ENCODE measurements at regions not wholly inside any gene's neighbourhood (a gene's known extent, or its start where the extent isn't known, plus 50 kb on each side); places are given as distances from the start of the nearest gene placed in this dataset.
A peak's percentile ranks its signal among the peaks of the same experiment; 100 is the strongest.
"Not testable (repeated sequence)": the region's sequence is repeated elsewhere in the genome, so short reads cannot be mapped to it uniquely, and the experiment has no call there.

DNA sequence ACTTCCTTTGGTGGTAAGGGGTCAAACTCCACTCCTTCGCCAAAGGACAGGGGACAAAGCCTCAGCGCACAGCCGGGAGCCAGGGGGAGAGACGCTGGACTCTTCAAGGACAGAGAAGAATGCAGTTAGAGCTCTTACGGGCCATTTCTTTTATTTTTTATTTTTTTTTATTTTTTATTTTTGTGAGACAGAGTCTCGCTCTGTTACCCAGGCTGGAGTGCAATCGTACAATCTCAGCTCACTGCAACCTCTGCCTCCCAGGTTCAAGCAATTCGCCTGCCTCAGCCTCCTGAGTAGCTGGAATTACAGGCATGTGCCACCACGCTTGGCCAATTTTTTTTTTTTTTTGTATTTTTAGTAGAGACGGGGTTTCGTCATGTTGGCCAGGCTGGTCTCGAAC is 93.2 kb upstream of the RPH3AL start, which contains the start of gene RFLNB:
Gene RFLNB, minus strand, starts transcription at position 101 of the 400 bp plus-strand sequence.
- 71 to 100% (median 88%) methylated on average over 2 to 10 of the region's 12 CpGs for WGBS, 10 experiments

DNA sequence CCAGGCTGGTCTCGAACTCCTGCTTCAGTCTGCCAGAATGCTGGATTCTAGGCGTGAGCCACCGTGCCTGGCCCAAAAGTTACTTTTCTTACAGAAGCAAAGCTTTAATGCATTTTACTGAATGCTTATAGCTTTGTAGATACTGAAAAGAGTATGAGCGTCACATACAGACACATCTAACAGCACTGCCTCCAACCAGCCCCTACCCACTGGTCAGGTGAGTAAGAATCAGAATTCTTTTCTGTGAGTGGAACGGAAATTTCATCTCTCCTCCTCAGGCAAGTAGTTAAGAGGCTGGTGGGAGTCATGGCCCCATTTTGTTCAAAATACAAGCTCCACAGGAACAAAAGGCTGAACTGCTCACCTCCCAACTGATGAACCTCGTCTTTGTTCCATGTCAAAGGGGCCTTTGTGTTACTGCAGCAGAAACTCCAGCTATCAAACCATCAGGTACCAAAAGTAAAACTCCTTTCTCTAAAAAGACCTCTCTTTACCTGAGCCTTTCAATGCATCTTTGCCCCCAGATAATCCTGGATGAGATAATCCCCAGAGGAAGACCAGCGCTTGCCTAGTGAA is 92.4 kb upstream of the RPH3AL start:
- ATAC-seq (replicated peaks in 6 of 8) = no peak
- Histone ChIP-seq H3K4me3 (no peak overlapping the region), H3K4me1 (replicated peaks in 1 of 2) (peaks cover 0 to 4% of the 10 kb centered on the region in 2 donors), H3K27ac (no peak overlapping the region)
- in situ Hi-C loops (cut with MboI; ENCODE audit: low pct_unique_long_range_greater_than_20kb in 2 of 9, low sequenced_read_pairs in 9 of 9, unreplicated experiment in 9 of 9) = no loop called here
- 71 to 100% (median 86%) methylated on average over 1 to 7 of the region's 7 CpGs; no CpG with 5 or more reads in 3 of the 10 experiments for WGBS, 10 experiments

More for the DNA sequence above, 93.2 kb upstream of the RPH3AL start, which contains the start of gene RFLNB:
- H3K4me3 ChIP-seq; H3K27ac ChIP-seq; ATAC-seq (replicated peaks in 6 of 8); H3K4me1 ChIP-seq (replicated peaks in 1 of 2); in situ Hi-C loops (cut with MboI; ENCODE audit: low pct_unique_long_range_greater_than_20kb in 2 of 9, low sequenced_read_pairs in 9 of 9, unreplicated experiment in 9 of 9): not testable (repeated sequence)

DNA sequence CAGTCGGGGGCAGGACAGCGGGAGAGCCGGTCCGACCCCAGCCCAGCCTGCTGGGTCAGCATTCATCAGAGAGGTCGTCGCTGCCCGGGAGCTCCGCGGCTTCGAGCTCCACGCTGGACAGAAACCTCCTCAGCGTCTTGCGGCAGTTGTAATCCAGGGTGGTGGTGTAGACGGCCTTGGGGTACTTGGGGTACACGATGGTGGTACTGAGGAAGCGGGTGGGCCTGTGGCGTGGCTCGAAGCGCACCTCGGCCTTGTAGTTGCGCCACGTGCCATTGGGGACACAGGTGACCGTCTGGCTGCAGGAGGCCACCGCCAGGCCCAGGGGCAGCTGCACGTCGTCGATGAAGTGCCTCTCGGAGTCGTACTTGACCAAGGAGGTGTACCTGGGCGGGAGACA is 90.5 kb upstream of the RPH3AL start:
- in situ Hi-C loops (cut with MboI; ENCODE audit: low pct_unique_long_range_greater_than_20kb in 2 of 9, low sequenced_read_pairs in 9 of 9, unreplicated experiment in 9 of 9) = no loop called here
- no peak for ATAC-seq (replicated peaks in 6 of 8)
- Histone ChIP-seq H3K4me3 (no peak overlapping the region), H3K4me1 (replicated peaks in 1 of 2) (peaks cover 0 to 4% of the 10 kb centered on the region in 2 donors), H3K27ac (no peak overlapping the region)
- WGBS, 10 experiments = 87 to 100% (median 99%) methylated on average over 1 to 16 of the region's 30 CpGs; no CpG with 5 or more reads in 4 of the 10 experiments

DNA sequence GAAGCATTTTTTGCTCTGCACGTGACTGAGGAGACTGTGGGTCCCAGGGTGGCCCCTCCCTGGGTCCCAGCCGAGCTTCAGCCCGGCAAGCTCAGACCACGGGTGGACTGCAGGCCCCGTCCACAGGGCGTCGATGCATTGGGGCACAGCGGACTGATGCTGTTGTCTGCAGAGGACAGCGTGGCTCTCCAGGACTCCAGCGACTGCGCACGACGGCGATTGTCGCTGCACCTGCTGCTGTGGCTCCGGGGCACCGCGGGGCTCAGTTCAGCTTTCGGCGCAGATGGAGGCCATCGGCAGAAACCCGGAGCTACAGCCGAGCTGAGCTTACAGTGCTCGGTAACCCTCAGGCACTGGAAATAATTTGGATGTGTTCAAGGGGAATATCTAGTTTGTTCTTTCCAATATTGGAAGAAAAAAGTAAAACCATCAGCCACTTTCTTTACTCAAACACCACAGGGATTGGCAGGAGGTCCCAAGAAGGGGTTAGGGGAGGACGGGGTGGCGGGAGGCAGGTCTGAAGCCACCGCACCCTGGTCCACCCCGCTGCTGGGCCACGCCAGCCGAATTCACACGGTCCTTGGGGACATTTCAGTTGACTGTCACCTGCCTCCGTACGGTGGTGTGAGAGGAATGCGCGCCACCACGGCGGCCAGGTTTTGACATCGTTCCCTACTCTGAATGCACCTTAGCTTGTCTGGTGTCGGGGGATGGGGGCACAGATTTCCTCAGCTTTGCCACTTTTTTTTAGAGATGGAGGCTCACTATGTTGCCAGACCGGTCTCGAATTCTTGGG is 88.7 kb upstream of the RPH3AL start:
- Histone ChIP-seq H3K4me1 (replicated peaks in 1 of 2) (peaks cover 0 to 4% of the 10 kb centered on the region in 2 donors), H3K27ac (no peak overlapping the region), H3K4me3 (no peak overlapping the region)
- no peak for ATAC-seq (replicated peaks in 6 of 8)
- WGBS, 10 experiments = 85 to 100% (median 93%) methylated on average over 2 to 18 of the region's 41 CpGs; no CpG with 5 or more reads in 3 of the 10 experiments
- in situ Hi-C loops (cut with MboI; ENCODE audit: low pct_unique_long_range_greater_than_20kb in 2 of 9, low sequenced_read_pairs in 9 of 9, unreplicated experiment in 9 of 9) = no loop called here

DNA sequence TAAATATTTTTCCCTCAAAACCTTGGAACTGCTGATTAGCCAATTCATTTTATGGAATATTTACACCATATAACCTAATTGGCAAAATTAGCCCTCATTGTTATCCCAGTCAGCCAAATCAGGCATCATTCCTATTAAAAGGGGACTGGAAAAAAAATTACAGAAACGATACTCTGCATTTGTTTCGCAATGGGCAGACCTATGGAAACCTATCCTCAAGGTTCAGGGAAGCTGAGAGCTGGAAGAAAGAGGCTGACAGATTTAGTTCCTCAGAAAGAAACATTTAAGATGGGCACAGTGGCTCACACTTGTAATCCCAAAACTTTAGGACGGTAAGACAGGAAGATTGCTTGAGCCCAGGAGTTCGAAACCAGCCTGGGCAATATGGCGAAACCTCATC is 85.6 kb upstream of the RPH3AL start:
- no peak overlapping the region for H3K27ac ChIP-seq
- in situ Hi-C loops (cut with MboI; ENCODE audit: low pct_unique_long_range_greater_than_20kb in 2 of 9, low sequenced_read_pairs in 9 of 9, unreplicated experiment in 9 of 9) = no loop called here
- no peak for ATAC-seq (replicated peaks in 6 of 8)
- no peaks in the 10 kb centered on the region for H3K4me1 ChIP-seq (replicated peaks in 1 of 2)
- no peak overlapping the region for H3K4me3 ChIP-seq
- 83 to 100% (median 90%) methylated on average over 2 to 5 of the region's 5 CpGs; no CpG with 5 or more reads in 2 of the 10 experiments for WGBS, 10 experiments

DNA sequence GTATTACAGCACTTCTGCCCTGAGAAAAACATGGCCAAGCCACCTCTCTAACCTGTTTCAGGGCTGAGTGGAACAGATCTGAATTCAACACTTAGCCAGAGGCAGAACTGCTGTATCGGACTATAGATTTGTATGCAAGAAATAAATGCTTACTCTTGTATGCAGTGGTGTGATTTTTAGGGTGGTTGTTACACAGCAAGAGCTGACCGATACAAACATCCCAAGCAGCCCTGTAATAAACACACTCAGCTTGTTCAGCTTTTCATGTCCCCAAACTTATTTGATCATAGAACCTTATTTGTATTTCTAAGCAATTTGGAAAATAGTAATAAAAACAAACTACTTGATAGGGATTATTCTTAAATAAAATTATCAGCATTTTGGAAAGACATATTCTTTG is 84.9 kb upstream of the RPH3AL start:
- H3K4me3 ChIP-seq = no peak overlapping the region
- no peaks in the 10 kb centered on the region for H3K4me1 ChIP-seq (replicated peaks in 1 of 2)
- ATAC-seq (replicated peaks in 6 of 8) = no peak
- no peak overlapping the region for H3K27ac ChIP-seq
- in situ Hi-C loops (cut with MboI; ENCODE audit: low pct_unique_long_range_greater_than_20kb in 2 of 9, low sequenced_read_pairs in 9 of 9, unreplicated experiment in 9 of 9) = no loop called here
- 71 to 100% (median 88%) methylated on average over 1 to 2 of the region's 2 CpGs; no CpG with 5 or more reads in 4 of the 10 experiments for WGBS, 10 experiments

DNA sequence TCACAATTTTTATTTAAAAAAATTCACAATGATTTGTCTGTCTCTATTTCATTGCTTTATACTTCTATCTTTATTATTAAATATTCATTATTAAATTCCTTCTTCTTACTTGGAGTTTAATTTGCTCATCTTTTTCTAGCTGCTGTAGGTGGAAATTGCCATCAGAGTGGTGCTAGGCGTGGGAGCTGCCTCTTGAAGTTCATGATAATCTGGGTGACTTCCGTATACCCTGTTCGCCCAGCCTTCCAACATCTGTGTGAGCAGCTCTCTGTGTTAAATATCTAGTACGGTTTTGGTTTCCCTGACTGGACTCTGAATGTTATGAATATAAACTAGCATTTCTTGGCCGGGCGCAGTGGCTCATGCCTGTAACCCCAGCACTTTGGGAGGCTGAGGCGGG is 84.0 kb upstream of the RPH3AL start:
- 67 to 100% (median 85%) methylated on average over 1 to 7 of the region's 7 CpGs for WGBS, 10 experiments

DNA sequence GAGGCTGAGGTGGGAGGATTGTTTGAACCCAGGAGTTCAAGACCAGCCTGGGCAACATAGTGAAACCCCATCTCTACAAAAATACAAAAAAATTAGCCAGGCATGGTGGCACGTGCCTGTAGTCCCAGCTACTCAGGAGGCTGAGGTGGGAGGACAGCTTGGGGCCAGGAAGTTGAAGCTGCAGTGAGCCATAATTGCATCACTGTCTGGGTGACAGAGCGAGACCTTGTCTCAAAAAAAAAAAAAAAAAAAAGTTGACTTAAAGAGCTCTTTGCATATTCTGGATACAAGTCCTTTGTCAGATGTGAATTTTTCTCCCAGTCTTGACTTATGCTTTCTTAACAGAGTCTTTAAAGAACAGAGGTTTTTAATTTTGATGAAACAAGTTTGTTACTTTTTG is 79.9 kb upstream of the RPH3AL start:
- H3K27ac ChIP-seq; H3K4me3 ChIP-seq; H3K4me1 ChIP-seq (replicated peaks in 1 of 2); ATAC-seq (replicated peaks in 6 of 8); in situ Hi-C loops (cut with MboI; ENCODE audit: low pct_unique_long_range_greater_than_20kb in 2 of 9, low sequenced_read_pairs in 9 of 9, unreplicated experiment in 9 of 9): not testable (repeated sequence)
- WGBS, 10 experiments = 0 to 93% (median 50%) methylated on average over 1 to 2 of the region's 2 CpGs; no CpG with 5 or more reads in 5 of the 10 experiments

More for the DNA sequence above, 84.0 kb upstream of the RPH3AL start:
- in situ Hi-C loops (cut with MboI; ENCODE audit: low pct_unique_long_range_greater_than_20kb in 2 of 9, low sequenced_read_pairs in 9 of 9, unreplicated experiment in 9 of 9) = no loop called here
- H3K4me1 ChIP-seq (replicated peaks in 1 of 2) = no peaks in the 10 kb centered on the region
- H3K27ac ChIP-seq = no peak overlapping the region
- ATAC-seq (replicated peaks in 6 of 8) = no peak
- no peak overlapping the region for H3K4me3 ChIP-seq

DNA sequence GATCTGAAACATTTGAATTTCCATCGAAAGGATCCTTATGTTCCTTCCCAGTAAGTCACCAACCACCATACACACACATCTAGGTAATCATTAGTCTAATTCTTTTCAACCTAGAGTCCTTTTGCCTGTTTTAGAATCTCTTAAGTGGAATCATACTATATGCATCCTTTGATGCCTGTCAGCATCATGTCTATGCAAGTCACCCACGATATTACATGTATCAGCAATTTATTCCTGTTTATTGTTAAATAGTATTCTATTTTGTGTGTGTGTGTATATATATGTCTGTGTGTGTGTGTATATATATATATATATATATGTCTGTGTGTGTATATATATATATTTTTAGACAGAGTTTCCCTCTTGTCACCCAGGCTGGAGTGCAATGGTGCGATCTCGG is 78.9 kb upstream of the RPH3AL start:
- Histone ChIP-seq H3K4me1 (replicated peaks in 1 of 2) (no peaks in the 10 kb centered on the region), H3K27ac (no peak overlapping the region), H3K4me3 (no peak overlapping the region)
- in situ Hi-C loops (cut with MboI; ENCODE audit: low pct_unique_long_range_greater_than_20kb in 2 of 9, low sequenced_read_pairs in 9 of 9, unreplicated experiment in 9 of 9) = no loop called here
- WGBS, 10 experiments = 40 to 100% (median 80%) methylated on average over 1 to 2 of the region's 4 CpGs; no CpG with 5 or more reads in 3 of the 10 experiments
- ATAC-seq (replicated peaks in 6 of 8) = no peak

DNA sequence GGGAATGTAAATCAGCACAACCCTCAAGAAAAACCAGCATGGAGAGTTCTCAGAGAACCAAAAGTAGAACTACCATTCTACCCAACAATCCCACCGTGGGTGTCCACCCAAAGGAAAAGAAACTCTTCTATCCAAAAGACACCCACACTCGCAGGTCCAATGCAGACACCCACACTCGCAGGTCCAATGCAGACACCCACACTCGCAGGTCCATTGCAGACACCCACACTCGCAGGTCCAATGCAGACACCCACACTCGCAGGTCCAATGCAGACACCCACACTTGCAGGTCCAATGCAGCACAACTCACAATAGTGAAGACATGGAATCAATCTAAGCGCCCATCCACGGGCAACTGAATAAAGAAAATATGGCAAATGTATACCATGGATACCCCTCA is 77.0 kb upstream of the RPH3AL start:
- Histone ChIP-seq H3K4me1 (replicated peaks in 1 of 2) (no peaks in the 10 kb centered on the region), H3K4me3 (no peak overlapping the region), H3K27ac (no peak overlapping the region)
- in situ Hi-C loops (cut with MboI; ENCODE audit: low pct_unique_long_range_greater_than_20kb in 2 of 9, low sequenced_read_pairs in 9 of 9, unreplicated experiment in 9 of 9) = no loop called here
- WGBS, 10 experiments = 31 to 95% (median 85%) methylated on average over 1 to 8 of the region's 8 CpGs; no CpG with 5 or more reads in 2 of the 10 experiments
- no peak for ATAC-seq (replicated peaks in 6 of 8)

DNA sequence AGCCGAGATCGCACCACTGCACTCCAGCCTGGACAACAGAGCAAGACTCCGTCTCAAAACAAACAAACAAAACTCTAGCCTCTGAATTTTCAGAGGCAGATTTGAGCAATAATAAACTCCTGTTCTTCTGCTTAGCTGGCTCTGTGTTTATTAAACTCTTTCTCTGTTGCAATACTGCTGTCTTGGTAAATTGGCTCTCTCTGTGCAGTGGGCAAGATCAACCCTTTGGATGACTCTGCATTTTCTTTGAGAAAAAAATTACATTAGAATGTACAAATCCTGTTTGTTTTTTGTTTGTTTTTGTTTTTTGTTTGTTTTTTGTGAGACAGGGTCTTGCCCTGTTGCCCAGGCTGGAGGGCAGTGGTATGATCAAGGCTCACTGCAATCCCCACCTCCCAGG is 75.8 kb upstream of the RPH3AL start:
- H3K4me1 ChIP-seq (replicated peaks in 1 of 2) = no peaks in the 10 kb centered on the region
- no peak for ATAC-seq (replicated peaks in 6 of 8)
- in situ Hi-C loops (cut with MboI; ENCODE audit: low pct_unique_long_range_greater_than_20kb in 2 of 9, low sequenced_read_pairs in 9 of 9, unreplicated experiment in 9 of 9) = no loop called here
- H3K4me3 ChIP-seq = no peak overlapping the region
- WGBS, 10 experiments = 83 to 100% (median 97%) methylated on average over 1 to 3 of the region's 3 CpGs; no CpG with 5 or more reads in 6 of the 10 experiments
- no peak overlapping the region for H3K27ac ChIP-seq

DNA sequence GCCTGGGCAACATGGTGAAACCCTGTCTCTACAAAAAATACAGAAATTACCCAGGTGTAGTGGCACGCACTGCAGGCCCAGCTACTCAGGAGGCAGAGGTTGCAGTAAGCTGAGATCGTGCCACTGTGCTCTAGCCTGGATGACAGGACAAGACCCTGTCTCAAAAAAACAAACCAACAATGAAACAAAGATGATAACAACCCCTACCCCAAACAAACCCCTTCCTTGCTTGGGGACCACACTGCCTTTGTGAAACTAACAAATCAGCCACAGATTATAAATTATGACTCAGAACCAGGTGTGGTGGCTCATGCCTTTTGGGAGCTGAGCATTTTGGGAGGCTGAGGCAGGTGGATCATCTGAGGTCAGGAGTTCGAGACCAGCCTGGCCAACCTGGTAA is 75.3 kb upstream of the RPH3AL start:
- Histone ChIP-seq H3K4me3 (no peak overlapping the region), H3K4me1 (replicated peaks in 1 of 2) (peaks cover 0 to 2% of the 10 kb centered on the region in 2 donors), H3K27ac (no peak overlapping the region)
- in situ Hi-C loops (cut with MboI; ENCODE audit: low pct_unique_long_range_greater_than_20kb in 2 of 9, low sequenced_read_pairs in 9 of 9, unreplicated experiment in 9 of 9) = no loop called here
- 50 to 90% (median 82%) methylated on average over 1 to 2 of the region's 3 CpGs; no CpG with 5 or more reads in 4 of the 10 experiments for WGBS, 10 experiments
- ATAC-seq (replicated peaks in 6 of 8) = no peak

DNA sequence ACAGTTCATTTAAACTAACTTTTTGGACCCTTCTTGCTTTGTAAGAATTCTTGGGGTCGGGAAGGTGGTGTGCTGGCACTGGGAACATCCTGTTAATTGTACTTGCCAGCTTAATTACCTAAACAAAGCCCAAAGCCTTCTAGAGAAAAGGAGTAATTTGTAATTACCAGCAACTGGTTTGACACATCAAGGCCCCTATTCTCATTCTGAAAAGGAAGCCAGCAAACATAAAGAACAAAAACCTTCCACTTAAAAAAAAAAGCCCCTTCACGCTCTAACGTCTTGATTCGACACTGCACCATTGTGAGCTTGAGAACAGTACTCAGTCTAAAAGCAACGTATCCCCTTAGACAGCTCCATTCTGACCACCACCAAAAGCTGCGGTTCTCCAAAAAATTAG is 74.7 kb upstream of the RPH3AL start:
- WGBS, 10 experiments = 0 to 72% (median 24%) methylated on average over 1 to 6 of the region's 6 CpGs
- H3K4me1 ChIP-seq (replicated peaks in 1 of 2) = peaks cover 0 to 2% of the 10 kb centered on the region in 2 donors
- no peak overlapping the region for H3K27ac ChIP-seq
- in situ Hi-C loops (cut with MboI; ENCODE audit: low pct_unique_long_range_greater_than_20kb in 2 of 9, low sequenced_read_pairs in 9 of 9, unreplicated experiment in 9 of 9) = no loop called here
- H3K4me3 ChIP-seq = no peak overlapping the region
- peak in 2 of 8 experiments; percentile 16 to 29 for ATAC-seq (replicated peaks in 6 of 8)
